ENCODE measurements at regions not wholly inside any gene's neighbourhood (a gene's known extent, or its start where the extent isn't known, plus 50 kb on each side); places are given as distances from the start of the nearest gene placed in this dataset.

- TF ChIP-seq TRIM25 (IDR thresholded peaks at IDR 0.05; ENCODE audit: borderline replicate concordance) = 0 out of 2 replicates have a peak, but pooled peaks have one; percentile 89
- peak; percentile 74 for TF ChIP-seq FOXJ2 (tag; IDR thresholded peaks at IDR 0.05)
- no peak for TF ChIP-seq ZNF655 (CRISPR knock-in tag; IDR thresholded peaks at IDR 0.05)
- TF ChIP-seq SRSF7 (optimal IDR thresholded peaks at IDR 0.05; ENCODE audit: low read depth, low read length) = no peak
- peak; percentile 90; the same call in 1 of the 2 replicates for TF ChIP-seq BCOR (IDR thresholded peaks at IDR 0.05)
- TF ChIP-seq ZMIZ1 (IDR thresholded peaks at IDR 0.05; ENCODE audit: low read depth in 2 of 2, low read length in 2 of 2) = peak in 1 of 2 experiments; percentile 72; a peak in 2 of 4 replicates
- TF ChIP-seq MBD2 (IDR thresholded peaks at IDR 0.05; ENCODE audit: borderline replicate concordance, low read depth) = peak; percentile 64; the same call in 1 of the 2 replicates
- no peak for TF ChIP-seq FOSL1 (tag; conservative IDR thresholded peaks at IDR 0.05)
- TF ChIP-seq ZNF212 (CRISPR knock-in tag; IDR thresholded peaks at IDR 0.05) = no peak
- TF ChIP-seq ELK3 (CRISPR knock-in tag; IDR thresholded peaks at IDR 0.05) = no peak
- no peak for TF ChIP-seq GABPA (tag; conservative IDR thresholded peaks at IDR 0.05; ENCODE audit: low read depth)
- no peak for TF ChIP-seq HNRNPH1 (optimal IDR thresholded peaks at IDR 0.05; ENCODE audit: low read depth, low read length)
- no peak for TF ChIP-seq SRSF9 (IDR thresholded peaks at IDR 0.05; ENCODE audit: borderline replicate concordance, low read depth, low read length)
- peak; percentile 73 for TF ChIP-seq CREM (IDR thresholded peaks at IDR 0.05; ENCODE audit: low read depth)
- peak; percentile 93 for TF ChIP-seq CC2D1A (IDR thresholded peaks at IDR 0.05)
- peak; percentile 82 for TF ChIP-seq NFIC (IDR thresholded peaks at IDR 0.05)
- TF ChIP-seq ARID3B (CRISPR knock-in tag; IDR thresholded peaks at IDR 0.05; ENCODE audit: borderline replicate concordance) = no peak
- TF ChIP-seq KLF16 (IDR thresholded peaks at IDR 0.05) = peak; percentile 87
- TF ChIP-seq DLX4 (CRISPR knock-in tag; IDR thresholded peaks at IDR 0.05) = no peak
- peak; percentile 45; the same call in 1 of the 2 replicates for TF ChIP-seq CXXC5 (CRISPR knock-in tag; IDR thresholded peaks at IDR 0.05)
These were observed 144.2 kb upstream of the CITED2 start (continued) for GRCh38 chr6:139518556-139519091.

All from K562 (cell line).